GM12875 (cell line): ENCODE measurements at regions not wholly inside any gene's neighbourhood (a gene's known extent, or its start where the extent isn't known, plus 50 kb on each side); places are given as distances from the start of the nearest gene placed in this dataset.

Source experiments
- H3K4me3 ChIP-seq: one replicate; pipeline ENCODE4 v1.5.1; 2011; ENCODE audit warnings: low read depth, low read length, control low read depth
- CTCF ChIP-seq: IDR thresholded peaks from 2 replicates; pipeline ENCODE4 v1.5.1; 2011; ENCODE audit warnings: low read depth, mild to moderate bottlenecking, control low read depth, inconsistent platforms, low read length, moderate library complexity, borderline replicate concordance; ENCODE audit not compliant: insufficient read depth

GRCh38 chr13:61123538-61124289, 291.9 kb downstream of the PCDH20 start:
- H3K4me3 ChIP-seq = no peak overlapping the region
- no peak for TF ChIP-seq CTCF

GRCh38 chr13:61113140-61113658, 302.4 kb downstream of the PCDH20 start:
- H3K4me3 ChIP-seq = no peak overlapping the region
- TF ChIP-seq CTCF = no peak

- no peak for TF ChIP-seq CTCF
- H3K4me3 ChIP-seq = no peak overlapping the region
Observed at GRCh38 chr13:61111529-61111928, 304.1 kb downstream of the PCDH20 start.

- no peak overlapping the region for H3K4me3 ChIP-seq
- TF ChIP-seq CTCF = no peak
Observed at GRCh38 chr13:61110732-61111131, 304.9 kb downstream of the PCDH20 start.

GRCh38 chr13:61109741-61110140, 305.9 kb downstream of the PCDH20 start:
- no peak for TF ChIP-seq CTCF
- H3K4me3 ChIP-seq = no peak overlapping the region

GRCh38 chr13:61107989-61108388, 307.7 kb downstream of the PCDH20 start:
- no peak for TF ChIP-seq CTCF
- no peak overlapping the region for H3K4me3 ChIP-seq

- no peak for TF ChIP-seq CTCF
- no peak overlapping the region for H3K4me3 ChIP-seq
Observed at GRCh38 chr13:61095885-61096284, 319.8 kb downstream of the PCDH20 start.
